HG02759 (cell line): ENCODE measurements at regions not wholly inside any gene's neighbourhood (a gene's known extent, or its start where the extent isn't known, plus 50 kb on each side); places are given as distances from the start of the nearest gene placed in this dataset.

Source experiments
- ATAC-seq: cut with Tn5 transposase; IDR thresholded peaks from one replicate; pipeline ENCODE4 v1.9.1; 2021; ENCODE audit warnings: mild to moderate bottlenecking, moderate library complexity; ENCODE audit not compliant: unreplicated experiment

DNA sequence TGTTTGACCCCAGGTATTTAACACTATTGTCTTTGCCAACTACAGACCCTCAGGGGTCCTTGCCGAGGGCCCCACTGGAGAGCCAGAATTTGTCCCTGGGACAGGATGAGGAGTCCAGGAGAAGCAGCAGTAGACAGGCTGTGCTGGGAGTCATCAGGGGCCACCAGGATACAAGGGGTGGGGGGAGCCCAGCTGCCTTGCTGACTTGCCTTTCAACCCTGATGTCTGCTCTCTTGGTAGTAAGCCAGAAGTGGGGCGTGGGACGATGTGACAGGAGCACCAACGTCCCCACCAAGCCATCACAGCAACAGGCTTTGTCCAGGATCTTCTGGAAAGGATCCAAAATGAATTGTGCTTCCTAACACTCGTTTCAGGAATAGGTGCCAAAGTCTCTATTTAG is 62.4 kb upstream of the CDCA7L start:
- no peak for ATAC-seq

DNA sequence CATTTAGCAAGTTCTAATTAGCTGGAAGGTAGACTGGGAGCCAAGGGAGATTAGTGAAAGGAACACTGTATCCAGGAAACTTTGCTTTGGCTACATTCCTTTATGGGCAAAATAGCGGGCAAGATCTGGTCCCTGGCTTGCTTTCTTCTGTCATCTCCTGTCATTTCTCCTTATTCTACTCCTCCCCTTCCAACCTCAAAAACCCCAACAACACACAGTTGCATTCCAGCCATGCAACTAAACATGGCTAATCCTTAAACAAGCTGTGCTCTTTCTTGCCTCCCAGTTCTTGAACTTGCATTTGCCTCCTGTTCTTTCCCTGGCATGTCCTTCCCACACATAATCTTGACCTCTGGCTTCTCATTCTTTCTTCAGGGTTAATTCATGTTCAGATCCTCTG is 59.5 kb upstream of the CDCA7L start:
- ATAC-seq, result no peak

DNA sequence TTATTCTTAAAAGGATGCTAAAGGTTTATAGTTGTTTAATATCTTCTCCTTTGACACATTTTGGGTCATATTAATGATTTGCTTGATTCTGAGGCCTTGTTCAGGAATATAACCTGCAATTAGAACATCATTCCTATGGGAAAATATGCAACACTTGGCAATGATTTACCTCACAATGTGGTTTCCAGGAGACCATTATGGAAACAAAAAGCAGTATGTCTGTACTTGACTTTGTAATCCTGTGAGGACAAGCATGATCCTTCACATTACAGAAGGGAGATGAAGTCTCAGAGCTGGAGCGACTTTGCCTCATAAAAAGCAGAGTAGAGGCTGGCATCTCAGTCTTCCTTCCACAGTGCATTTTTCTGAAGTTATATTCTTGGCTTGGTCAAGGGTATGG is 57.0 kb upstream of the CDCA7L start:
- ATAC-seq, result no peak

DNA sequence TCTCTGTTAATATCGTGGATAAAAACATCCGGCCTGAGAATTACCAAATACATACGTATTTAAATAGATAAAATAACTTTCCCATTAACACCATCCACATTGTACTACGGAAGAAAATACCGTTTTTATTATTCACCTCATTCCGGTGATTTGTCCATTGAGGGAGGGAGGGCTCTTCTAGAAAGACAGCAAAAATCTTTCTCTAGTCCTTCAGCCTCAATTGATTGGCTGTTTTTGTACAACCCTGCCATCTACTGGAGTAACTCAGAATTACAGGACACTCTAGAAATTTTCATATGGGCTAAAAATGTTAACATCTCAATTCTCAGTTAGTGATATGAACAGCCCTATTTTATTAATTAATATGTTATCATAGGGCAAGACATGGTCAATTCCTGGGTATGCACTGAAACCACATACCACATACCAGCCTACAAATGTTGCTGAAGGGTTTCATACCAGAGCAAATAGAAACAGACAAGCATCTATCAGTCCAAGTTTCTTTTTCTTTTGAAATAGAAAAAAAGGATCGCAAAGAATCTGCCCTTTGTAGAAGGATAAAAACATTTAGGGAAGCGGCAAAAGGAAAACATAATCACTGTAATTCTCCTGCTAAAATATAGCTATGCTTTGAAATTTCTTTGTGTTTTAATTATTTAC is 55.8 kb upstream of the CDCA7L start:
- no peak for ATAC-seq

DNA sequence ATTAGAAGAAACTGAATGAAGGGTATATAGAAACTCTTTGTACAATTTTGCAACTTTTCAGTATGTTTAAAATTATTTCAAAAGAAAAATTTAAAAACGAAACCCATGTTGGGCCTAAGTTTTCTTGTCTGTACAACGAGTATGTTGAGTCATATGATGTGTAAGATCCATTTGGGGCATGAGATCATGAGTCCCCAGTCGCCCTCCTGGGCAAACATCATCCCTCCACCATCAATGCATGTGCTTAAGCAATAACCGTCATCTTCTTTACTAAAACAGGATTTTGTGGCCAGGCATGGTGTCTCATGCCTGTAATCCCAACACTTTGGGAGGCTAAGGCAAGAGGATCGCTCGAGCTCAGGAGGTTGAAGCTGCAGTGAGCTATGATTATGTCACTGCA is 54.2 kb upstream of the CDCA7L start:
- no peak for ATAC-seq

DNA sequence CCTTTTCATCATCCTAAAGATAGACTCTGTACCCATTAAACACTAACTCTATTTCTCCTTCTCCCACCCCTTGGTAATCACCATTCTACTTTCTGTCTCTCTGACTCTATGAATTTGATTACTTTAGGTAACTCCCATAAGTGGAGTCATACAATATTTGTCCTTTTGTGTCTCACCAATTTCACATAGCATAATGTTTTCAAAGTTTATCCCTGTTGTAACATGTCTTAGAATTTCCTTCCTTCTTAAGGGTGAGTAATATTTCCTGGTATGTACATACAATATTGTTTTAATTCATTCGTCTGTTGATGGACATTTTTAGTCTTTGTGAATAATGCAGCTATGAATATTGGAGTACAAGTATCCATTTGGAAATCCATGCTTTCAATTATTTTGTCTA is 50.9 kb upstream of the CDCA7L start:
- ATAC-seq, result no peak
